Parathyroid adenoma (tissue), 2 donors: ENCODE measurements at regions not wholly inside any gene's neighbourhood (a gene's known extent, or its start where the extent isn't known, plus 50 kb on each side); places are given as distances from the start of the nearest gene placed in this dataset.

Experiments
- H2AFZ ChIP-seq: fragments of 300-600 bp; sonication (generic); one replicate; pipeline ENCODE4 v1.7.0; 2017; ENCODE audit warnings: antibody characterized with exemption, mild to moderate bottlenecking
- H3K27ac ChIP-seq: fragments of 300-600 bp; sonication (generic); one replicate; pipeline ENCODE4 v1.7.0; 2017
- H3K27me3 ChIP-seq: fragments of 300-600 bp; sonication (generic); one replicate; pipeline ENCODE4 v1.7.0; 2017; ENCODE audit warnings: low read length; ENCODE audit not compliant: control insufficient read depth, insufficient read depth
- H3K36me3 ChIP-seq: fragments of 300-600 bp; sonication (generic); one replicate; pipeline ENCODE4 v1.7.0; 2017; ENCODE audit warnings: low read length; ENCODE audit not compliant: control insufficient read depth, insufficient read depth
- H3K4me1 ChIP-seq: fragments of 300-600 bp; sonication (generic); one replicate; pipeline ENCODE4 v1.7.0; 2017; ENCODE audit warnings: control low read depth
- H3K4me2 ChIP-seq: fragments of 300-600 bp; sonication (generic); one replicate; pipeline ENCODE4 v1.7.0; 2017; ENCODE audit warnings: low read length
- H3K4me3 ChIP-seq: fragments of 300-600 bp; sonication (generic); one replicate; pipeline ENCODE4 v1.7.0; 2017; ENCODE audit warnings: low read depth, low read length
- H3K79me2 ChIP-seq: fragments of 300-600 bp; sonication (generic); one replicate; pipeline ENCODE4 v1.7.0; 2017; ENCODE audit warnings: control low read depth
- H3K9ac ChIP-seq: fragments of 300-600 bp; sonication (generic); one replicate; pipeline ENCODE4 v1.7.0; 2017; ENCODE audit warnings: mild to moderate bottlenecking
- H3K9me3 ChIP-seq: fragments of 300-600 bp; sonication (generic); one replicate; pipeline ENCODE4 v1.7.0; 2017; ENCODE audit warnings: low read length; ENCODE audit not compliant: control insufficient read depth
- TF ChIP-seq, protein P1 (sequence below): fragments of 300-600 bp; sonication (generic); IDR thresholded peaks from one replicate; pipeline ENCODE4 v1.7.0; 2017; ENCODE audit warnings: antibody characterized with exemption, mild to moderate bottlenecking
- donor health status: primary hyperparathyroidism.

DNA sequence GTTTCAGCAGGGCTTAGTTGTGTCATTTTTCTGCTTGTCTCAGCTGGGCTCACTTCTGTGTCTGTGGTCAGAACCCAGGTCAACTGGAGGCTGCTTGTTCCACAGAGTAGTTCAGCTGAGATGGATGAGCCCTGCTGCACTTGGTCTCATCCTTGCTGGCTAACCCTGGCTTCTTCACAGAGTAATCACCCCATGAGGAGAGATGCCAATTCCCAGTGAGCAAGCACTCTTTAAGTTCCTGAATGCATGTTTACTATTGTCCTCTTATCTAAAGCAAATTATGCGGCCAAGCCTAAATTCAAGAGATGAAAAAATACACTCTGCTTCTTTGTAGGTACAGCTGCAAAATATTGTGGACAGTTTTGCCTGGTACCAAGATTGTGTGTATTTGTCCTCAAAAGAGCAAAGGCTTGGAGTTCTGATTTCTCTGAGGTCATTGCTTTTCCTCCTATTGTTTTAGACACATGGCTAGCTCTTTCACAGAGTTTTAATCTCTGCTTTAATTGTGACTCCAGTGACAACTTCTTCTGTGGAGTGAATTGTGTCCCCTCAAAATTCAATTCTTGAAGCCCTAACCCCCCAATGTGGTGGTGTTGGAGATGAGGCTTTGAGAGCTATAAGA is 236.6 kb upstream of the ANKRD50 start:
- Histone ChIP-seq H3K4me1 (no peaks in the 10 kb centered on the region), H3K27me3 (no peaks in the 10 kb centered on the region), H3K79me2 (no peaks in the 10 kb centered on the region), H3K9ac (no peak overlapping the region), H3K4me2 (no peak overlapping the region), H3K9me3 (no peaks in the 10 kb centered on the region), H3K36me3 (no peaks in the 10 kb centered on the region), H3K27ac (no peak overlapping the region), H2AFZ (no peak overlapping the region), H3K4me3 (no peak overlapping the region)
- TF ChIP-seq, protein P1, sequence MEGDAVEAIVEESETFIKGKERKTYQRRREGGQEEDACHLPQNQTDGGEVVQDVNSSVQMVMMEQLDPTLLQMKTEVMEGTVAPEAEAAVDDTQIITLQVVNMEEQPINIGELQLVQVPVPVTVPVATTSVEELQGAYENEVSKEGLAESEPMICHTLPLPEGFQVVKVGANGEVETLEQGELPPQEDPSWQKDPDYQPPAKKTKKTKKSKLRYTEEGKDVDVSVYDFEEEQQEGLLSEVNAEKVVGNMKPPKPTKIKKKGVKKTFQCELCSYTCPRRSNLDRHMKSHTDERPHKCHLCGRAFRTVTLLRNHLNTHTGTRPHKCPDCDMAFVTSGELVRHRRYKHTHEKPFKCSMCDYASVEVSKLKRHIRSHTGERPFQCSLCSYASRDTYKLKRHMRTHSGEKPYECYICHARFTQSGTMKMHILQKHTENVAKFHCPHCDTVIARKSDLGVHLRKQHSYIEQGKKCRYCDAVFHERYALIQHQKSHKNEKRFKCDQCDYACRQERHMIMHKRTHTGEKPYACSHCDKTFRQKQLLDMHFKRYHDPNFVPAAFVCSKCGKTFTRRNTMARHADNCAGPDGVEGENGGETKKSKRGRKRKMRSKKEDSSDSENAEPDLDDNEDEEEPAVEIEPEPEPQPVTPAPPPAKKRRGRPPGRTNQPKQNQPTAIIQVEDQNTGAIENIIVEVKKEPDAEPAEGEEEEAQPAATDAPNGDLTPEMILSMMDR: no peak

DNA sequence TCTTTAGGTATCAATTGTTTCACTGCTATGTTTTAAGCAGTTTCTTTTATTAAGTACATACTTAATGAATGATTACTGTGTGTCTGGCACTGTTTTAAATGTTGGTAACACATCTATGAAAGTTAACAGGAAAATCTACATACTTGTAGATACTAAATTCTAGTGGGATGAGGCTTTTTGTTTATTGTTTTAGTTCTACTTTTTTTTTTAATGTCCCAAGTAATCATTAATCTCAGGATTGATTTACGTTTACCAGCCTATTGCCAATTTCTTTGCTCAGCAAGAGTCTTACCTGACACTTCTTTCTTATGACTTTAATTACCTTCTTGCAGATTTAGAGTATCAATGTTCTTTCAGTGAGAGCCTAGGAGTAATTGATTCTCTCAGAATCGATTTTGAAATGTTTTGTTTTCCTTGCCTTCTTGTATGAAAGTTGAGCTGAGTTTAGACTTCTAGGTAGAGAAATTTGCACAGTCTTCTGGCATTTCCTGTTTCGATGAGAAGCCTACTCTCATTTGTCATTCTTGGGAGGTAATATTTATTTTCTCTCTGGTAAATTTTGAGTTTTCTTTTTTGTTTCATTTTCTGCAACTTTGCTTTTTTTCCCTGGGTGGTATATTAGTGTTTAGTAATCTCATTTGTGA is 235.2 kb upstream of the ANKRD50 start:
- Histone ChIP-seq H3K4me1 (no peaks in the 10 kb centered on the region), H2AFZ (no peak overlapping the region)

GRCh38 chr4:124946696-124947095 is 234.2 kb upstream of the ANKRD50 start:
- Histone ChIP-seq H3K36me3 (no peaks in the 10 kb centered on the region), H3K9ac (no peak overlapping the region), H3K9me3 (no peaks in the 10 kb centered on the region), H3K4me1 (no peaks in the 10 kb centered on the region), H3K4me3 (no peak overlapping the region), H3K4me2 (no peak overlapping the region), H3K79me2 (no peaks in the 10 kb centered on the region), H3K27ac (no peak overlapping the region), H3K27me3 (no peaks in the 10 kb centered on the region), H2AFZ (no peak overlapping the region)
- TF ChIP-seq, protein P1: no peak

More for the DNA sequence above, 235.2 kb upstream of the ANKRD50 start:
- Histone ChIP-seq H3K9ac (no peak overlapping the region), H3K4me2 (no peak overlapping the region), H3K27me3 (no peaks in the 10 kb centered on the region), H3K27ac (no peak overlapping the region), H3K79me2 (no peaks in the 10 kb centered on the region), H3K36me3 (no peaks in the 10 kb centered on the region), H3K9me3 (no peaks in the 10 kb centered on the region), H3K4me3 (no peak overlapping the region)
- TF ChIP-seq, protein P1: no peak

DNA sequence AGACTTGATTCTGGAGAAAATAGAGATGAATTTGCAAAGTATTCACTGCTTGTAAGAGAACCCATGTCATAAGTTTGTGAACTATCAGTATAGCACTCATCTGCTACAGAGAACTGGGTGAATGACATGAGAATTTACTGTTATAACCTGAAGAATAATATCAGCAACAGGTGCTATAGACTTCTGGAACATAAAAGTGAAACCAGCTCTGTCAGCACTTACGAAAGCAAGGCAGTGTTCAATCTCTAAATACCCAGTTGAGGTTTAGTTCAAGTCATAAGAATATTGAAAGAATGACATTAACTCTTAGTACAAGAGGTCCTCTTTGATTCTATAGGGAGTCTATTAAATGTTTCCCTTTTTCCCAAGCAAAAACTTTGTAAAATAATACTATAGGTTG is 232.9 kb upstream of the ANKRD50 start:
- Histone ChIP-seq H3K4me1 (no peaks in the 10 kb centered on the region), H3K79me2 (no peaks in the 10 kb centered on the region), H3K9ac (no peak overlapping the region), H3K9me3 (no peaks in the 10 kb centered on the region), H3K27ac (no peak overlapping the region), H2AFZ (no peak overlapping the region), H3K36me3 (no peaks in the 10 kb centered on the region), H3K4me3 (no peak overlapping the region), H3K27me3 (no peaks in the 10 kb centered on the region), H3K4me2 (peak overlapping the region; percentile 53)
- TF ChIP-seq, protein P1: no peak

GRCh38 chr4:124943938-124944337 is 231.4 kb upstream of the ANKRD50 start:
- Histone ChIP-seq H3K4me3 (no peak overlapping the region), H3K9me3 (no peaks in the 10 kb centered on the region), H3K4me1 (no peaks in the 10 kb centered on the region), H3K27ac (no peak overlapping the region), H3K9ac (no peak overlapping the region), H3K36me3 (no peaks in the 10 kb centered on the region), H3K79me2 (no peaks in the 10 kb centered on the region), H3K4me2 (no peak overlapping the region), H3K27me3 (no peaks in the 10 kb centered on the region), H2AFZ (no peak overlapping the region)
- TF ChIP-seq, protein P1: no peak
